ENCODE measurements at regions not wholly inside any gene's neighbourhood (a gene's known extent, or its start where the extent isn't known, plus 50 kb on each side); places are given as distances from the start of the nearest gene placed in this dataset.

DNA sequence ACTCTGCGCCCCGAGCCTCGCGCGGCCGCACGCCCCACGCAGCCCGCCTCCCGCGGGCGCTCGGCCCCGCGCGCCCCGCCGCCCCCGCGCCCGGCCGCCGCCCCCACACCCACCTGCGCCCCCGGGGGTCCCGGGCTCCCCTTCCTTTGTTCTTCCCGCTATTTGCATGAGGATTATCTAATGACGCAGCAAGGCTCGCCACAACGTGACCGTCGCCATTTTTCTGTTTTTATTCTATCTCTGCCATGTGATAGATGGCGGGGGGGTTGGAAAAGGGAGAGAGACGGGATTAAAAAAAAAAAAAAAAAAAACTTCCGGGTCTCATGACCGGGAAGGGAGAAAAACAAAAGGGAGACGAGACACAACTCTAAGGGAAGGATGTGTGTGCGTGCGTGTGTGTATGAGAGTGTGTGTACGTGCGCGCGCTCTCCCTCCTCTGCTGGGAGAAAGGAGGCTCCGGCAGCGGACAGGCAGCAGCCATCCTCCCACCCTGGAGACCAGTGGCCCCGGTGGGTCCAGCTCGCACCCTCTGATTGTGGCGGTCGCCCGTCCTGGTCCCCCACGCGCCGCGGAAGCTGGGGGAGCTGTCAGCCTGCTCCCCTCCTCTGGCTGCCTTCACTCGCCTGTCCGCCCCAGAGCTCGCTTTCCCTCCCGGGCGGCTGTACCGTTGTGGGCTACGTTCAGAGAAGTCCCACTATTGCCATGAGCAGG lies 80.4 kb upstream of the AK4 start (continued):
- TF ChIP-seq RUNX3 (IDR thresholded peaks at IDR 0.05; ENCODE audit: low read length) (0 out of 2 replicates have a peak, but pooled peaks have one; percentile 5), ZNF24 (IDR thresholded peaks at IDR 0.05) (no peak), ZZZ3 (IDR thresholded peaks at IDR 0.05; ENCODE audit: control insufficient read depth, insufficient read length, low read depth) (no peak), POLR2AphosphoS5 (IDR thresholded peaks at IDR 0.05; ENCODE audit: low read length) (no peak; the same call in 1 of the 2 replicates), YBX1 (IDR thresholded peaks at IDR 0.05) (no peak), PAX5 (IDR thresholded peaks at IDR 0.05; ENCODE audit: borderline replicate concordance, low read depth, low read length) (no peak), FOS (IDR thresholded peaks at IDR 0.05; ENCODE audit: borderline replicate concordance, extremely low read depth, insufficient read length) (no peak), LARP7 (IDR thresholded peaks at IDR 0.05) (peak; percentile 48; the same call in 1 of the 2 replicates), ZNF217 (IDR thresholded peaks at IDR 0.05) (no peak), NFYB (IDR thresholded peaks at IDR 0.05; ENCODE audit: insufficient read depth, low read depth, low read length) (no peak), YY1 (IDR thresholded peaks at IDR 0.05; ENCODE audit: low read depth, low read length) (peak; percentile 79), PML (IDR thresholded peaks at IDR 0.05; ENCODE audit: low read length) (no peak), JUNB (IDR thresholded peaks at IDR 0.05) (no peak), ZNF384 (IDR thresholded peaks at IDR 0.05; ENCODE audit: borderline replicate concordance, low read depth, low read length) (peak; percentile 46; the same call in 1 of the 2 replicates), ESRRA (IDR thresholded peaks at IDR 0.05; ENCODE audit: low read length) (no peak), HDAC2 (IDR thresholded peaks at IDR 0.05) (no peak), NR2C2 (IDR thresholded peaks at IDR 0.05; ENCODE audit: borderline replicate concordance, control insufficient read depth, insufficient read length, low read depth) (no peak), EED (IDR thresholded peaks at IDR 0.05; ENCODE audit: low read depth) (no peak; the same call in 1 of the 2 replicates), E4F1 (IDR thresholded peaks at IDR 0.05; ENCODE audit: borderline replicate concordance, partially characterized antibody) (no peak), SUPT20H (IDR thresholded peaks at IDR 0.05; ENCODE audit: borderline replicate concordance, control insufficient read depth, low read depth, low read length) (no peak), CTCF (IDR thresholded peaks at IDR 0.05 in 2 of 3, conservative IDR thresholded peaks at IDR 0.05 in 1 of 3; ENCODE audit: control insufficient read depth in 2 of 3, extremely low read depth in 1 of 3, insufficient read depth in 1 of 3, low read depth in 3 of 3, low read length in 3 of 3) (no peak)
- TF ChIP-seq, protein P1, sequence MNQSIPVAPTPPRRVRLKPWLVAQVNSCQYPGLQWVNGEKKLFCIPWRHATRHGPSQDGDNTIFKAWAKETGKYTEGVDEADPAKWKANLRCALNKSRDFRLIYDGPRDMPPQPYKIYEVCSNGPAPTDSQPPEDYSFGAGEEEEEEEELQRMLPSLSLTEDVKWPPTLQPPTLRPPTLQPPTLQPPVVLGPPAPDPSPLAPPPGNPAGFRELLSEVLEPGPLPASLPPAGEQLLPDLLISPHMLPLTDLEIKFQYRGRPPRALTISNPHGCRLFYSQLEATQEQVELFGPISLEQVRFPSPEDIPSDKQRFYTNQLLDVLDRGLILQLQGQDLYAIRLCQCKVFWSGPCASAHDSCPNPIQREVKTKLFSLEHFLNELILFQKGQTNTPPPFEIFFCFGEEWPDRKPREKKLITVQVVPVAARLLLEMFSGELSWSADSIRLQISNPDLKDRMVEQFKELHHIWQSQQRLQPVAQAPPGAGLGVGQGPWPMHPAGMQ (IDR thresholded peaks at IDR 0.05; ENCODE audit: borderline replicate concordance), result no peak
- TF ChIP-seq, protein P2, sequence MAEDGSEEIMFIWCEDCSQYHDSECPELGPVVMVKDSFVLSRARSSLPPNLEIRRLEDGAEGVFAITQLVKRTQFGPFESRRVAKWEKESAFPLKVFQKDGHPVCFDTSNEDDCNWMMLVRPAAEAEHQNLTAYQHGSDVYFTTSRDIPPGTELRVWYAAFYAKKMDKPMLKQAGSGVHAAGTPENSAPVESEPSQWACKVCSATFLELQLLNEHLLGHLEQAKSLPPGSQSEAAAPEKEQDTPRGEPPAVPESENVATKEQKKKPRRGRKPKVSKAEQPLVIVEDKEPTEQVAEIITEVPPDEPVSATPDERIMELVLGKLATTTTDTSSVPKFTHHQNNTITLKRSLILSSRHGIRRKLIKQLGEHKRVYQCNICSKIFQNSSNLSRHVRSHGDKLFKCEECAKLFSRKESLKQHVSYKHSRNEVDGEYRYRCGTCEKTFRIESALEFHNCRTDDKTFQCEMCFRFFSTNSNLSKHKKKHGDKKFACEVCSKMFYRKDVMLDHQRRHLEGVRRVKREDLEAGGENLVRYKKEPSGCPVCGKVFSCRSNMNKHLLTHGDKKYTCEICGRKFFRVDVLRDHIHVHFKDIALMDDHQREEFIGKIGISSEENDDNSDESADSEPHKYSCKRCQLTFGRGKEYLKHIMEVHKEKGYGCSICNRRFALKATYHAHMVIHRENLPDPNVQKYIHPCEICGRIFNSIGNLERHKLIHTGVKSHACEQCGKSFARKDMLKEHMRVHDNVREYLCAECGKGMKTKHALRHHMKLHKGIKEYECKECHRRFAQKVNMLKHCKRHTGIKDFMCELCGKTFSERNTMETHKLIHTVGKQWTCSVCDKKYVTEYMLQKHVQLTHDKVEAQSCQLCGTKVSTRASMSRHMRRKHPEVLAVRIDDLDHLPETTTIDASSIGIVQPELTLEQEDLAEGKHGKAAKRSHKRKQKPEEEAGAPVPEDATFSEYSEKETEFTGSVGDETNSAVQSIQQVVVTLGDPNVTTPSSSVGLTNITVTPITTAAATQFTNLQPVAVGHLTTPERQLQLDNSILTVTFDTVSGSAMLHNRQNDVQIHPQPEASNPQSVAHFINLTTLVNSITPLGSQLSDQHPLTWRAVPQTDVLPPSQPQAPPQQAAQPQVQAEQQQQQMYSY (CRISPR knock-in tag; IDR thresholded peaks at IDR 0.05), result no peak
